ENCODE measurements at regions not wholly inside any gene's neighbourhood (a gene's known extent, or its start where the extent isn't known, plus 50 kb on each side); places are given as distances from the start of the nearest gene placed in this dataset.

GRCh38 chr5:109942646-109943045 is 252.9 kb downstream of the MAN2A1 start:
- no peaks in the 10 kb centered on the region for H3K36me3 ChIP-seq
- WGBS, 2 donors = 44 to 77% methylated on average over 1 of the region's 1 CpG
- no peak overlapping the region for H3K4me3 ChIP-seq
- H3K9me3 ChIP-seq = no peaks in the 10 kb centered on the region
- no peaks in the 10 kb centered on the region for H3K27me3 ChIP-seq
- H3K27ac ChIP-seq = no peak overlapping the region
- intact Hi-C loops (cut with DNase I) = no loop called here
- H3K4me1 ChIP-seq = peaks cover 0 to 22% (median 11%) of the 10 kb centered on the region in 4 donors
- no peak for DNase-seq
- no peak for TF ChIP-seq POLR2A (IDR thresholded peaks at IDR 0.05)
- no peak for TF ChIP-seq CTCF (IDR thresholded peaks at IDR 0.05)
- peak in 2 of 4 donors; percentile 52 to 68 for TF ChIP-seq POLR2AphosphoS5 (IDR thresholded peaks at IDR 0.05)
- TF ChIP-seq EP300 (IDR thresholded peaks at IDR 0.05) = peak in 1 of 4 donors; percentile 7

GRCh38 chr5:109943701-109944235 is 254.0 kb downstream of the MAN2A1 start:
- intact Hi-C loops (cut with DNase I) = no loop called here
- H3K9me3 ChIP-seq = no peaks in the 10 kb centered on the region
- WGBS, 2 donors = 59 to 74% methylated on average over 3 of the region's 3 CpGs
- no peak overlapping the region for H3K4me3 ChIP-seq
- H3K27ac ChIP-seq = no peak overlapping the region
- H3K36me3 ChIP-seq = no peaks in the 10 kb centered on the region
- H3K27me3 ChIP-seq = no peaks in the 10 kb centered on the region
- H3K4me1 ChIP-seq = peaks cover 0 to 16% (median 11%) of the 10 kb centered on the region in 4 donors
- no peak for DNase-seq
- no peak for TF ChIP-seq CTCF (IDR thresholded peaks at IDR 0.05)
- TF ChIP-seq EP300 (IDR thresholded peaks at IDR 0.05) = no peak
- no peak for TF ChIP-seq POLR2A (IDR thresholded peaks at IDR 0.05)
- TF ChIP-seq POLR2AphosphoS5 (IDR thresholded peaks at IDR 0.05) = no peak

- H3K4me1 ChIP-seq = peaks cover 0 to 16% (median 11%) of the 10 kb centered on the region in 4 donors
- H3K27me3 ChIP-seq = no peaks in the 10 kb centered on the region
- no peaks in the 10 kb centered on the region for H3K36me3 ChIP-seq
- no peak overlapping the region for H3K4me3 ChIP-seq
- H3K27ac ChIP-seq = no peak overlapping the region
- DNase-seq = no peak
- WGBS, 2 donors = 78 to 84% methylated on average over 3 of the region's 3 CpGs
- TF ChIP-seq POLR2AphosphoS5 (IDR thresholded peaks at IDR 0.05) = no peak
- TF ChIP-seq CTCF (IDR thresholded peaks at IDR 0.05) = no peak
- TF ChIP-seq EP300 (IDR thresholded peaks at IDR 0.05) = no peak
- TF ChIP-seq POLR2A (IDR thresholded peaks at IDR 0.05) = no peak
- intact Hi-C loops (cut with DNase I) = no loop called here
- H3K9me3 ChIP-seq = no peaks in the 10 kb centered on the region
Observed at GRCh38 chr5:109944461-109944860, 254.7 kb downstream of the MAN2A1 start.

- TF ChIP-seq POLR2A (IDR thresholded peaks at IDR 0.05) (no peak), POLR2AphosphoS5 (IDR thresholded peaks at IDR 0.05) (no peak), EP300 (IDR thresholded peaks at IDR 0.05) (no peak), CTCF (IDR thresholded peaks at IDR 0.05) (no peak)
Observed at GRCh38 chr5:109945097-109945678, 255.5 kb downstream of the MAN2A1 start.

More at GRCh38 chr5:109945097-109945678, 255.5 kb downstream of the MAN2A1 start:
- no peak overlapping the region for H3K4me3 ChIP-seq
- H3K9me3 ChIP-seq = no peaks in the 10 kb centered on the region
- no peak for DNase-seq
- H3K4me1 ChIP-seq = peaks cover 0 to 16% (median 11%) of the 10 kb centered on the region in 4 donors
- no peaks in the 10 kb centered on the region for H3K36me3 ChIP-seq
- intact Hi-C loops (cut with DNase I) = no loop called here
- H3K27me3 ChIP-seq = no peaks in the 10 kb centered on the region
- WGBS, 2 donors = 58 to 70% methylated on average over 6 of the region's 6 CpGs
- H3K27ac ChIP-seq = no peak overlapping the region
